GM04503 (cell line): ENCODE measurements at regions not wholly inside any gene's neighbourhood (a gene's known extent, or its start where the extent isn't known, plus 50 kb on each side); places are given as distances from the start of the nearest gene placed in this dataset.

ENCODE experiments used
- DNase-seq: peaks from one replicate; pipeline ENCODE4 v3.0.0-alpha.2; 2012; ENCODE audit warnings: low read depth

DNA sequence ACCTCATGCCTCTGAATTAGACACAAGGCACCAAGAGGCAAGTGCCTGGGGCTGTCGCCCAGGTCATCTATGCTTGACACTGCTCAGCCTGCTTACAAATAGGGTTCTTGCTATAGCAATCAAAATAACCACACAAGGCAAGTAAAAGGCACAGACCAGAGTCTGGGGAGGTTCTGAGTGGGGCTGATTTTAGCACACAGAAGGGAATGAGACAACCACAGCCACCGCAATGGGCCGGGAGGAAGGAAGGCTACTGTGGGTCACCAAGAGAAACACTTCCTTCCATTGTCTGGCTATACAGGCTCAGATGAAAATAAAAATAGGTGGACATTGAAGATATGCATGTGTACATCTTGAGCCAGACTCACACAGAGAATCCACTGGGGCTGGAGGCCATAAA, 159.1 kb downstream of the DLEU7 start:
- DNase-seq = no peak

DNA sequence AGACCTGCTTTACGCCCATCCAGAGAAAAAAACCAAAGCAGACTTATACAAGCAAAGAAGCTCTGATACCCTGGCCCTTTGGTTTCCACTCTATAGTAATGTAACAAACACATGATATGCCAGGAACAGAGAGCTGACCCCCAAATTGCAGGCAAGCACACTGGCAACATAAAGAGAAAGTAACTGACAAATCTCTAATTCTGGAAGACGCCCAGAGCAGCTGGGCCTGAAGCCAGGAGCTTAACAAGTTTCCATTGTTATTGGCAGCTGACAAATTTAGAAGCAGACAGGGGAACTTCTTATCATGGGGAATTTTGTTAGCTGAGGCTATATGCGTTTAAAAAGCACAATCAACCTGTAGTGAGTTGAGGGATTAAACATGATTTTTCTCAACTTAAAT, 158.0 kb downstream of the DLEU7 start:
- no peak for DNase-seq

DNA sequence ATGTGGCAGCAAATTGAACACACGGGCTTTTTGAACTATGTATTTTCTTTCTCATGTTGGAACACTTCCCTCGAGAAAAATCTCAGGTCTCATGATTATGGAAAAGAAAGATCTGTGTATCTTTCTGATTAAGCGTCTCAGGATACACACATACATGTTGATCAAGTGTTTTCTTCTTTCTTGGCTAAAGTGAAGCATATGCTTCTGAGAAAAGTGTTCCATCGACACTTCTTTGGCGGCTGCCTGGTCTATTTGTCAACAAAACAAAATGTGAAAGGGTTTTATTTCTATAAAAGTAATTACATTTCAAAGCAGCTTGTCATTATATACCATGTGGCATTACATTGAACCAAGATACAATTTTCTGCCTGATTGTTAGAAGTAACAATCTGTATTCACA, 157.5 kb downstream of the DLEU7 start:
- no peak for DNase-seq

DNA sequence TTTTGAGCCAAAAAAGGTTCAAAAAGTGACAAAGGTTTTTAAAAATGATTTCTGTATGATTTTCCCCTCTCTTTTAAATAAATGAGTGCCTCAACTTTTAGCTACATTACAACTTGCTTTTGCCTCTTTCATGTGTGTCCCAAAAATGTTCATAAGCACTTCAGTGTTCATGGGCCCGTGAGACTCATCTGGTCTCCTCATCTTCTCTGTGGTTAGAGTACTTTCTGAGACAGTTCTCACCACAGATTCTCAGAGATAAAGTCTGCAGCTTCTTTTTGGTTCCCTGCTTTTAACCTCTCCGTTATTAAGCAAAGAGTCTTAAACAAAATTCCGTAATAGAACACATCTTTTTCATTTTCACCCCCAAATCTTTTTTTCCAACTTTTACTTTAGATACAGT, 156.9 kb downstream of the DLEU7 start:
- DNase-seq = no peak

DNA sequence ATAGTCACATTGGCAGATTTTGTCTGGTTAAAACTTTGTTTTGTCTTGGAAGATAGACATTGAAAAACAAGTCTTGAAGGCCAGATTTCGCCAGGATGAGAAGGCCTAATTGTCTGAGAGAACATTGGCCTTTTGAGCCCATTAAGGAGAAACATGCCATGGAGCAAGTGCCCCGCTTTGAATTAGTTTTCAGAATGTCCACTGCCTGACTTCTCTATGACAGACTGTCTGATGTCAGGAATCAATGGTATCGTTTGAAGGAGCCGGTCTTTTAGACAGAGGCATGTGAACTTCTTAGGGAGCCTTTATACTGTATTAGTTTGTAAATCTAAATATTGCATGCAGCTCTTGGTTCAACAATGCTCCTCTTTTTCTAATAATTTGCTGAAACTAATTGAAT, 155.9 kb downstream of the DLEU7 start:
- no peak for DNase-seq

DNA sequence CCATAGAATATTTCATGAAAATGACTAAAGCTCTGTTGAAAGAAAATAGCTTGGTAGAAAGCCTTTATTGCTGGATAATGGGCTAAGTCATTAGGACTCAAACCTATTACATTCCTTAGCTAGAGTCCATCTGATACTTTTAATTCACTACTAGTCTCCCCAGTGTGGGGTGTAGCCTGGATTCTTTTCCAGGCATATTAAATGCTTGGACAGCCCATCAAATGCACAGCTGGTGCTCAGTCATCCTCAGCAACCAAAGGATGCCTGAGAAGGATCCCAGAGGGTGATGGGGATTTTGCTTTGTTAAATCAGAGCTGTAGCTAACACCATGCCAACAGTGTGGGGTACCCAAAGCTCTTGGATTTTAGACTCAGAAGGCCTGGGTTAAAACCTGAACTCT, 153.5 kb downstream of the DLEU7 start:
- DNase-seq = no peak

DNA sequence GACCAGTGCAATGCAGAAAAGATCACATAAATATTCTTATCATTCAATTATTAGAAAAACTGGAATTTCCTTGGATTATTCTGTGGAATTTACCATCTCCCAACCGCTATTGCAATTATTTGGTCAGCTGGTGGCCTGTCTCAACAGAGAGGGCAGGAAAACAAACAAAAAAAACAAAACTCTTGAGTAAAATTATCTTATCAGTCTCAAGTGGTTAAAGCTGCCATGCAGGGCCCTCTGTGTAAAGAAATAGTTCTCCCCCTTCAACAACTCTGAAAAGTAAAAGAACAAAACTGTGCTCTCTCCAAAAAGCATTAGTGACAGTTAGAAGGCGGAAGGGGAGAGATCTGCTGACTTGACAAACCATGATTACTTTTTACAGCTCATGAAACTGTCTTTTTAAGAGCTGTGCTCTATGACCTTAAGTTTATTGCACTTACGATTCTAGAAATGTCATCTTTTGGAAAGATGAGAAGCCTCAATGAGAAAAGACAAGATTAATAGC, 152.3 kb downstream of the DLEU7 start:
- no peak for DNase-seq

DNA sequence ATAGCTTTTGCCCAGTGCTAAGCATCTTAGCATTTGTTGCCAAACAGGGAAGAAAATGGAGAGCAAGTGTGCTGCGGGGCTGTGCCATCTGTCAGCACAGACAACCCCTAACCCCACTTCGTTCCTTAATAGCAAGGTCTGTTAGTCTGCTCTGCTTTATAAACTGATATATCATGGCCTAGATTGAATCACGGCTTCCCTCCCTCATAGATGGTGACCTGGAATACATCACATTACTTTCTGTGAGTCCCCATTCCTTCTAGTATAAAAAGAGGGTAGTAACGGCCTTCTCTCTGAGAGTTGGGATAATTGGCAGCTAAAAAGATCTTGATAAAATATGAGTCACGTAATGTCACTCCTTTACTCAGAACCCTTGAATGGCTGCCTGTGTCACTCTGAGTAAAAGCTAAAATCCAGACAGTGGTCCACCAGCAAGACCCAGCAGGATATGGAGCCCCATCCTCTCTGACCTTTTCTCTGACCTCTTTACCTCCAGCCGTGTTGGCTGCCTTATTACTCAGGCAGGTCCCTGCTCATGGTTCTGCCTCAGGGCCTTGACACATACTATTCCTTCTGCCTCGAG, 151.7 kb downstream of the DLEU7 start:
- no peak for DNase-seq

DNA sequence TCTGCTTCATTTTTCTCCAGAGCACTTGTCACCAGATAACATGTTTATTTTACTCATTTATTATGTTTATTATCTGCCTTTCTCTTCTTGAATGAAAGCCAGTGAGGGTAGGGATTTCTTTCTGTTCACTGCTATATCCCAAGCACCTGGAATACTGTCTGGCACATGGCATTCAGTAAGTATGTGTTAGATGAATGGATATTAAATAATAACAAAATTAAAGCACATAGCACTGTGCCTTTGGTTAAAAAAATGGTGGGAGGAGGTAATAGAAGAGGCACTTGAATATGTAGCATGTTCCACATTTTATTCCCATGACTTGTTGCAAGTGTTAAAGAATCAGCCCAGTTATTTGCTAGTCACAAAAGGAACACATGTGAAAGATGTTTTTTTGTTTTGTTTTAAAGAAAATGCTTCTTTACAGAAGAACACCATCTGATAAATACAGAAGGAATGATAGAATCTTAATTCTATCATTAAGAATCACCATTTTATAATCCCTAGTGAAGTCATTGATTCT, 151.0 kb downstream of the DLEU7 start:
- DNase-seq = no peak

DNA sequence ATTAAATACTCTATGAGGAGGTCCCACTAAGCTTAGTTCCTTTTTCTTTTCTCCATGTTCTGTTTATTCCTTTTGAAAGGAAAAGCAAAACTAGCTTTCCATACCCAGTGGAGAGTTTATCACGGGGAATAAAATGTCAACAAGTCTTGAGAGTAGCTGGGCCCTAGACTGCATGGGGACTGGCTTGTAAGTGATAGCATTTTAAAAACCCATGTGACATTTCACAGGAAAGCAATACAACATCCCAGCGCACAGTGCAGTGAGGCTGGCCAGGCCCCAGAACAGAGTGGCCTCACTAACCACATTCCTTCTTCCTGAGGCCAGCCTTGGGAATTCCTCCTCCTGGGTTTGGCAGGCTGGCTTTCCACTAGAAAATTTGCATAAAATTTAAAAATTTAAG, 149.8 kb downstream of the DLEU7 start:
- DNase-seq = no peak

DNA sequence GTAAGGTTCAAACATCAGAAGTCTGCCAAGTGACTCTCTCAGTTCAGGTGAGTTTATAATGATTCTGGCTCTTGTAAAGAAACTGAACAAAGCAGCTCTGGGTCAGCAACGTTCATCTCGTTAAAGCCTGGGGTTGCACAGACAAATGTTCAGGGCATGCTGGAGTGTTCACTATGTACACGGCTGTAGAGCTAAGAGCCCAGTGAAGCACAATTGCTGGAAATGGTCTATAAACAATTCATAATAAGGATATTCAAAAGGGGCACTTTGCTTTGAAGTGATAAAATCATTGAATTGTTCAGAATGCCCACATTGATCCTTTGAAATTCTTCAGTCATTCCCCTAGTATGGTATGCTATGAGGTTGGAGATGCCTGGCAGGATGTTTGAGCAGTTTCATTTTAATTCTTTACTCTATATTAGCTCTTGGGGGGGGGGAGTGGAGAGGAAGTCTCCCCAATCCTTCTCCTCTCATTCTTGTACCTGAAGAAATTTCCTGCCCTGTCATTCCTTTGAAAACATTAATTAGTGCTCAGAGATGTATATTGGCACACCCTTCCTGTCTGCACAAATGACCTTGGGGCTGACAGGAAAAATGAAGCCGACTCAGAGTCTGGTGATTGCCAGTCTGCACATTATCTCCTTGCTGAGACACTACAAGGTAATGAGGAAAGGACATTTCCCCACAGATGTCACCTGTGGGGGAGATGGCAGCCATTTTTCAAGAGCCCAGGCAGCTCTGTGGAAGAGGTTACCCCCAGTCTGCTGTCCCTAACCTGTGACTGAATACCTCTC, 145.5 kb downstream of the DLEU7 start:
- DNase-seq = no peak

DNA sequence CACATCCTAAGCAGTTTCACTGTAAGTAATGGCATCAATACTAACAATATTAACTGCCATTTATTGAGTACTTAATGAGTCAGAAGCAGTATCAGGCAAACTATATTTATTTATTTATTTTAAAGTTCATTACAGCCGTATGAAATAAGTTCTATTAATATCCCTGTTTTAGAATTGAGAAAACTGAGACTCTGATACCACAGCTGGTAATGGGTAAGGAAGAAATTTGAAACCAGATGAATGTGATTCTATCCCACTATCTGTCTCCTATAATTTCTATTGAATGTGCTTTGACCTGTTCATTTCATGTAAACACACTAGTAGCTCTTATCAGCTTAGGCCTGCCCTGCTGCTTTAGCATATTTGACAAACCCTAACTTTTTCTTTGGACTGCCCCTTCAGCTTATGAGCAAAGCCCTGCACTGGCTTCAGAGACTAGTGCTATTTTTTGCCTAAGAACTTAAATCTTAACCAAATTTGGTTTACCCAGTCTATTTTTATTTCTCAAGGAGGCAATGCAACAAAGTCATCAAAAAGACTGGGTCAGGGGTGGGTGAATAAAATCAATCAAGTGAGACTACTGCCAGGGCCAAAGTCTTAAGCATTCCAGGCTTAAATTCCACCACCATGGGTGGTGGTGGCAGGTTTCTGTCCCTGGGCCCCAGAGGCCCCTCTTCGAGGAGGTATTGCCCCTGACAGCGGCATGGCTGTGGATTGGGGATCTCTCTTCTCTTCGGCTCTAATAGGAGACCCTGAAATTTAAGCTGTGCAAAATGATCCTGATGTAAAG, 143.4 kb downstream of the DLEU7 start:
- no peak for DNase-seq

DNA sequence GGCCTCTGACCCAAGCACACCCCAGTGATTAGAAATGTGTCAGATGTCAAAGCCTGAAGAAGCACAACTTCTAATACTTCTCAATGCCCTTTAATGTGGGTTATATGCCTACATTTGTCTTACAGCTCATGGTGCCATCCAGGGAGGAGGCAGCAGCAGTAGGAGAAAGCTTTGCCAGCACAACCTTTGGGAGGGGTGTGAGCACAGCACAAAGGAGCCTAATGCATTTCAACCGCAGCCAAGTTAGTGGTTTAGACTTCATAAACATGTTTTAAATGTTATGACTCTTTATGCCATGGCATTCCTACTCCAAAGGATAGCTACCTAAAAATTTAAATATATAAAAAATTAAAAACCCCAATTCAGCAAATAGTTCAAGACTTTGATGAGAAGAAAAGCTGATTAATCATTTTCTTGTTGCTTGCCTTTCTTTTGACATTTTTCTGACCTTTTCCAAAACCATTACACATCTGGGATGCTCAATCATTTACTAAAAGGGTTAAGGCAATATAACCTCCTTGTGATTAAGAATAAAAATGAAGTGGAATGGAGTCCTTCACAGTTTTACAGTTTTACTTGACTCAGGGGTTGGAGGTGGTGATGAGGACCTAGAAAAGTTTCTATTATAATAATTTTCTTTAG, 142.7 kb downstream of the DLEU7 start:
- DNase-seq = no peak

DNA sequence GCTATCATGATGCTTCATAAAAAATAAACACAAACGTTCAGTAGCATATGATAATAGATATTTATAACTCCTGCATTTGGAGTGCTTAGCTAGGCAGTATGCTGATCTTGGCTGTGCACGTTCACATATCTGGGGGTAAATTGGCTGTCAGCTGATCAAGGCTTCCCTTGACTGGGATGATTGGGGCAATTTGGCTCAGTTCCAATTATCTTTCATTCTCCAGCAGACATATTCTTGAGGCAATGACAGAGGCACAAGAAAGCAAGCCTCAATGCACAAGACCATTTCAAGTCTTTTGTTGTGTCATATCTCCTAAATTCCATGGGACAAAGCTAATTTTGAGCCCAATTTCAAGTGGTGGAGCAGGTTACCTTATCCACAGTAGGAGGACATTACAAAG, 142.0 kb downstream of the DLEU7 start:
- no peak for DNase-seq

DNA sequence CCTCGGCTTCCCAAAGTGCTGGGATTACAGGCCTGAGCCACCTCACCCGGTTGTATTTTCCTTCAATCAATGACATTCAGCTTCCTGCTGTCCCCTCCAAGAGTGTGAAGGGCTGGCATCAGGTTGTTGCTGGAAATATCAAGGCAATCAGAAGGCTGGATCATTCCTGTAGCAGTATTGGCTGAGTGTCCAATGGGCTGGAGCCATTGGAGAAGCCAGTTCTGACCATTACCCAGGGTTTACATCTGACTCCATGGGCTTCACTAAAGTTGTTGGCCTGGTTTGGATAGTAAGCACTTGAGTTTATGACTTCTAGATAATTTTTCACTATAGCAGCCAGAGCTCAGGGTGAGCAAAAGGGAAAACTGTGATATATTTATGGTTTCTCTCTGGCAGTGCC, 137.0 kb downstream of the DLEU7 start:
- no peak for DNase-seq

DNA sequence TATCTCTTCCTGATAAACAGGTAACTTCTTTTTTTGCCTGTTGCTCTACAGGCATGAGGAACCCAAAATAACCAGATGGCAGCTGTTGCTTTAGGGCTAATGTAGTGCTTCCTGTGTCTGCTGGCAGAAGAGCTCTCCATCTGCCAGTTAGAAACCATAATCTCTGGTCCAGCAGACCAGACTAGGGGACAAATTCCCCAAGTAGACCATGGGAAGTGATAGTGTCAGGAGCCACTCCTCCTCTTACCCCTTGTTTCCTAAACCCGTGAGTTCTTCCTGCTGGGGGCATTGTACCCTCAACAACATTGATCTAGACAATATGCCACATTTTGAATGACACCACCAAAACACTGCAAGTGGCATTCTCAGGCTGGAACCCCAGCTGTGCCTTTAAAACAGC, 135.9 kb downstream of the DLEU7 start:
- DNase-seq = no peak

DNA sequence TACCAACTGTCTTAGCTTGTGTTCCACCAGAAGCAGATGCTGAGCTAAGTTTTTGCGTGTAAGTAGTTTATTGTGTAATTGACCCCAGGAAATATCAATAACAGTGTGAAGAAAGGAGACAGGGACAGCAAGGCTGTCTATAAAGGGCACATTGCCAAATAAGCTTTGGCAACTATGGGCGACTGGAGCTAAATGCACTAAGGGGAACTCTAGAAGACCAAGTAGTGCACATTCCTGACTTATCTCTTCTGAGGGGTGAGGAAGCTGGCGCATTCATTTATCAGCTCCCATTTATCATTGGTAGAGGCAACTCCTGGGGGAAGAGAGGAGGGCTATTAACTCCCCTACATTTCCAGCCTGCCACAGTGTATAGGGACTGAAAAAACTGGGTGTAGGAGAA, 135.0 kb downstream of the DLEU7 start:
- no peak for DNase-seq

DNA sequence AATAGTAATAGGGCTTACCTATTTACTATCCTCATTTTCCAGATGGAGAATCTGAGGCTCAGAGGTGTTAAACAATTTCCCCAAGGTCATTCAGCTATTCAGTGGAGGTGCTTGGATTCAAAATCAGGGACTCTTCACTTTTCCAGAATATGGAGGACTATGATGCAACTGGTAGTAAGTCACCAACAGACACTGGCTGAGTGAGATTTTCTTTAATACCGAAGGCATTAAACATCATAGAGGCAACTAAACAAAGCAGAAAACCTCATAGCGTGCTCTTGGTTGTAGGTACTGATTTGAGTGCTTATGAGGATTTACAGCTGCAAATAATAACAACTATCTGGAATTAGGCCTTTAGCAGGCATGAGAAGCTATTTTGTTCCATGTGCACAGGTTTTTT, 134.4 kb downstream of the DLEU7 start:
- DNase-seq = no peak

DNA sequence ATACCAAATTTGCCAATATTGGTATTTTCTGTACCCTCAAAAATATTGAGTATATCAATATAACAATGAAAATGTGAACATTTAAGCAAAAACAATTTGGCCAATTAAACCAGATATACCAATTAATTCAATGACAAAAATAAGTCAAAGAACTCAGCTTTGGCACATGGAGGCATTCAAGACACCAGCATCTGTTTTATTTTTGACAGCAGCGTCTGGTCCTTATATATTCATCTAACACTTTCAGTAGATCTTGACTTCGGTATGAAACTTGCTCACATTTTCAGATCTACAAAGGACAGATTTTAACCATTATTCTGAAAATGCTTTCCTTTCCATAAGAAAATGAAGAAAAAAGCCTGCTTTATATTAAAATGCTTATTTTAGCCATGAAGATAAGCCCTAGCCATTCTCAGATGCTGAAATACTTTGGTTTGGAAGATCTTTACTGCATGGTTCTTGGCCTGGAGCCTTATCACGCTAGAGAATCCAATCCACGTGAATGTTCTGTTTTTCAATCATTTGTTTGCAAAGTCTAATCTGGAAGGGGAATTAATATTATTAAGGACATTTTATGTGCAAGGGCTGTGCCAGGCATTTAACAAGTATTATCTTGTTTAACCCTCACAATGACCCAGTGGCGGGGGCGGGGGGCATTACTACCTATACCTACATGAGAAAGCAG, 132.2 kb downstream of the DLEU7 start:
- DNase-seq = no peak

DNA sequence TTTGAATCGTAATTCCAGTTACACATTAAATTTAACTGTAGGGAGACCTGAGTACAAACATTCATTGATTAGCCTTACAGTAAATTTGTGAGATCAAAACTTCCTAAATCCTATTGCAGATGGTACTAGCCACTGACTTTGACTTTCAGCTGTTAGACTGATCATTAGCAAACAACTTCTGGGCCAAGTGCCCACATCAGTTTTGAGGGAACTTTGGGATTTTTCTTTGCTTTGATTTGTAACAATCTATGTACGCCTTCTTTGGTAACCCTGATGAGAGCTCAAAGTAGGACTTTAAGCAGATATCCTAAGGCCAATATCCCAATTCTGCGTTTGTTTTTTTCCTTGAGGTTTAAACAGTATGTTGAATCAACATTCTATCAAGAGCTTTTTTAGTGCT, 131.5 kb downstream of the DLEU7 start:
- no peak for DNase-seq

DNA sequence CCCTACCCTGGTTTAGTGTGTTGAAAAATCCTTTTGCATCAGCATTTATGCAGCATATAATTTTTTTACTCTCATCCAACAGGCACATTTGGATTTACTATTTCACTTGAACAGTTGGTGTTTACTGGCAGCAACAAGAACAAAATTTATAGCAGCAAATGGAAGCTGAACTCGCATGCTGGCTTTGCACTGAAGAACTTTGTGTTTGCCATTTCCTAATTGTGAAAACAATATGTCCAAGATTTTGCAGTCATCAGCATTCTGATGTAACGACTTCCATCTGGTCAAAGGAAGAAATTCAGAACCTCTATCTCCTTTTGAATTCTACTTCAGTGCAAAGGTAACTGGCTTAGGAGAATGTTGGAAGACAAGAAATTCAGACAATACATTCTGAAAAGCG, 131.0 kb downstream of the DLEU7 start:
- no peak for DNase-seq

DNA sequence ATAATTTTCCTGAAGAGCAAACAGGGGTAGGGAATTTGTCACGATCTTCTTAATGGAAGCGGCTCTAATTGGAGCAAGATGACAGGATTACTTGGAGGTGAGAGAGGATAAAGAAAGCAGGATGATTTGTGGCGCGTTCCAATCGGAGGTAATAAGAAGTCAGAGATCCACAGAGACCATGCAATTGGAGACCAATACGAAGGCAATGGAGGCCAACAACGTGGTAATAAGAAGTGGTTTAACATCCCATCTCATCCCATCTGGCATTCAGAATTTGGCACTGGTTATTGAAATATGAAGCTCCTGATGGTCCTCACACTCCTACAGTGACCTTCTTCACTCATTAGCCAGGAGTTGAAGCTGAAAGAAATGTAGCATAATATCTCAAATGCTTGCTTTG, 130.6 kb downstream of the DLEU7 start:
- no peak for DNase-seq
